HepG2 (cell line): ENCODE measurements at regions not wholly inside any gene's neighbourhood (a gene's known extent, or its start where the extent isn't known, plus 50 kb on each side); places are given as distances from the start of the nearest gene placed in this dataset.

ENCODE experiments used
- ATAC-seq: fragments of 200-7000 bp; cut with Tn5 transposase; 3 replicates; pipeline ENCODE4 v1.9.1; 2020; ENCODE audit warnings: mild to moderate bottlenecking, moderate library complexity
- BruUV-seq: library from RNA; stranded (reverse); fragments of 400-500 nt; replicated peaks from 2 replicates; lab custom pipeline; 2021; lab: Mats Ljungman, UMichigan
- CTCF ChIA-PET: fragments of 300-600 bp; formaldehyde crosslinking; extraction: SDS; loops from one replicate; lab custom pipeline; 2021; ENCODE audit warnings: low total read pairs, inconsistent platforms, low intra/inter-chr PET ratio; lab: Yijun Ruan, JAX
- POLR2A ChIA-PET: fragments of 350-600 bp; sonication (Branson Sonifier 250); formaldehyde crosslinking; loops from one replicate; lab custom pipeline; 2020; ENCODE audit warnings: antibody characterized with exemption, inconsistent platforms; lab: Yijun Ruan, JAX
- DNase-seq: peaks from one replicate; pipeline ENCODE4 v3.0.0-alpha.2; 2015; ENCODE audit warnings: low spot score
- FAIRE-seq: peaks from 3 replicates; lab custom pipeline; 2011; peaks lifted over from hg19 to GRCh38; lab: Jason Lieb, UNC
- H2AFZ ChIP-seq: one replicate; pipeline ENCODE4 v1.6.1; 2011; ENCODE audit warnings: low read length, inconsistent platforms
- H3K27ac ChIP-seq: fragments of 300-600 bp; 3 replicates; pipeline ENCODE4 v1.8.0; 2011; ENCODE audit warnings: mixed run types, mild to moderate bottlenecking, mixed read lengths, low read length, inconsistent platforms; ENCODE audit not compliant: insufficient read depth; ENCODE audit errors: extremely low read length
- H3K27me3 ChIP-seq, 2 experiments: fragments of 200-600 bp in 1 of 2; 2 replicates in 1 of 2; 3 replicates in 1 of 2; pipeline versions ENCODE4 v1.6.0 to v1.8.0; 2011; ENCODE audit warnings: low read length in 2 of 2, mild to moderate bottlenecking in 2 of 2, moderate library complexity in 2 of 2, inconsistent platforms in 1 of 2; ENCODE audit not compliant: insufficient read depth in 2 of 2, control insufficient read depth in 1 of 2
- H3K36me3 ChIP-seq, 2 experiments: fragments of 200-600 bp in 1 of 2; replicated peaks in 1 of 2; 2 replicates in 1 of 2; 3 replicates in 1 of 2; pipeline versions ENCODE4 v1.5.1 to v1.8.0; 2011; ENCODE audit warnings: low read length in 2 of 2, inconsistent platforms in 1 of 2; ENCODE audit not compliant: insufficient read depth in 2 of 2, control insufficient read depth in 1 of 2
- H3K4me1 ChIP-seq: 2 replicates; pipeline ENCODE4 v1.5.1; 2012; ENCODE audit warnings: low read length, inconsistent platforms; ENCODE audit not compliant: insufficient read depth
- H3K4me2 ChIP-seq: 2 replicates; pipeline ENCODE4 v1.6.0; 2011; ENCODE audit warnings: low read depth, low read length, inconsistent platforms
- H3K4me3 ChIP-seq, 3 experiments: fragments of 200-600 bp in 1 of 3; sonication (generic), shearing (Covaris generic) in 1 of 3; replicated peaks in 1 of 3; 2 replicates each; pipeline ENCODE4 v1.5.1; 2011 to 2016; ENCODE audit warnings: low read length in 3 of 3, inconsistent platforms in 2 of 3, low read depth in 2 of 3, mild to moderate bottlenecking in 2 of 3, control low read depth in 1 of 3, mixed read lengths in 1 of 3; ENCODE audit not compliant: insufficient read depth in 1 of 3
- H3K79me2 ChIP-seq: one replicate; pipeline ENCODE4 v1.6.1; 2011; ENCODE audit warnings: low read length, inconsistent platforms; ENCODE audit not compliant: insufficient read depth
- H3K9ac ChIP-seq: 2 replicates; pipeline ENCODE4 v1.6.0; 2011; ENCODE audit warnings: mild to moderate bottlenecking, low read depth, low read length, inconsistent platforms; ENCODE audit not compliant: insufficient read depth
- H3K9me3 ChIP-seq: 2 replicates; pipeline ENCODE4 v1.5.1; 2012; ENCODE audit warnings: mild to moderate bottlenecking, low read length
- H4K20me1 ChIP-seq: 2 replicates; pipeline ENCODE4 v1.6.0; 2011; ENCODE audit warnings: inconsistent platforms, mild to moderate bottlenecking, low read length, moderate library complexity; ENCODE audit not compliant: insufficient read depth
- AHR ChIP-seq: IDR thresholded peaks from 2 replicates; pipeline ENCODE4 v1.6.1; 2018; ENCODE audit warnings: missing genetic modification reagents, missing compliant biosample characterization
- CBX1 ChIP-seq: IDR thresholded peaks from one replicate; pipeline ENCODE4 v1.6.1; 2016; ENCODE audit warnings: antibody characterized with exemption, low read depth
- DPF2 ChIP-seq: sonication (generic); formaldehyde crosslinking; IDR thresholded peaks from 2 replicates; pipeline ENCODE4 v1.4.0; 2020; ENCODE audit warnings: mild to moderate bottlenecking, low read depth, missing genetic modification reagents, borderline replicate concordance
- HNRNPLL ChIP-seq: fragments of 200-400 bp; formaldehyde crosslinking; IDR thresholded peaks from 2 replicates; pipeline ENCODE4 v1.6.1; 2017; ENCODE audit warnings: mild to moderate bottlenecking, low read depth, low read length; ENCODE audit not compliant: poor library complexity, severe bottlenecking
- MAFG ChIP-seq: sonication (generic); formaldehyde crosslinking; IDR thresholded peaks from 2 replicates; pipeline ENCODE4 v1.5.1; 2020; ENCODE audit warnings: mild to moderate bottlenecking, missing genetic modification reagents
- MAFK ChIP-seq, 2 experiments: IDR thresholded peaks in 1 of 2; conservative IDR thresholded peaks in 1 of 2; 2 replicates each; pipeline ENCODE4 v1.6.1; 2011; ENCODE audit warnings: improper control_type of control experiment in 2 of 2, low read length in 2 of 2
- MBD4 ChIP-seq: IDR thresholded peaks from 2 replicates; pipeline ENCODE4 v1.6.1; 2012; ENCODE audit warnings: low read length, inconsistent platforms, borderline replicate concordance
- NCOA5 ChIP-seq: sonication (generic); formaldehyde crosslinking; IDR thresholded peaks from 2 replicates; pipeline ENCODE4 v1.4.0; 2020; ENCODE audit warnings: missing genetic modification reagents
- NFYC ChIP-seq: IDR thresholded peaks from 2 replicates; pipeline ENCODE4 v1.6.1; 2016; ENCODE audit warnings: missing genetic modification reagents, missing compliant biosample characterization
- SP4 ChIP-seq: sonication (generic); formaldehyde crosslinking; IDR thresholded peaks from 2 replicates; pipeline ENCODE4 v1.8.1; 2023; ENCODE audit warnings: mild to moderate bottlenecking, missing genetic modification reagents
- U2AF1 ChIP-seq: fragments of 200-400 bp; formaldehyde crosslinking; optimal IDR thresholded peaks from 2 replicates; pipeline ENCODE3; 2017; ENCODE audit warnings: mild to moderate bottlenecking, low read depth, low read length
- ZBTB25 ChIP-seq: IDR thresholded peaks from 2 replicates; pipeline ENCODE4 v1.6.1; 2018; ENCODE audit warnings: missing genetic modification reagents
- ZNF44 ChIP-seq: sonication (generic); formaldehyde crosslinking; IDR thresholded peaks from 2 replicates; pipeline ENCODE4 v1.5.1; 2020; ENCODE audit warnings: mild to moderate bottlenecking, missing genetic modification reagents
- ZNF530 ChIP-seq: sonication (generic); formaldehyde crosslinking; IDR thresholded peaks from 2 replicates; pipeline ENCODE4 v1.5.0; 2020; ENCODE audit warnings: low read depth, mild to moderate bottlenecking, missing genetic modification reagents
- WGBS: methylation state at CpG from one replicate; pipeline ENCODE4 v1.1.6; 2017; ENCODE audit warnings: low lambda C conversion rate; 5-methylcytosine and 5-hydroxymethylcytosine counted together
- in situ Hi-C: cut with HindIII; loops from 2 replicates; pipeline ENCODE4 v1.10.0; 2017; ENCODE audit warnings: low pct_unique_long_range_greater_than_20kb; ENCODE audit not compliant: extremely low pct_ligation_motif_present
- intact Hi-C: fragments of 100-400 bp; cut with micrococcal nuclease; formaldehyde crosslinking; loops from one replicate; pipeline ENCODE4 v1.10.0; 2022; ENCODE audit not compliant: unreplicated experiment
- TF ChIP-seq, protein P1 (sequence below): sonication (generic); formaldehyde crosslinking; IDR thresholded peaks from 2 replicates; pipeline ENCODE4 v1.4.0; 2020; ENCODE audit warnings: missing genetic modification reagents; ENCODE audit errors: not compliant biosample characterization
- TF ChIP-seq, protein P2 (sequence below): sonication (generic); formaldehyde crosslinking; conservative IDR thresholded peaks from 2 replicates; pipeline ENCODE4 v1.5.0; 2020; ENCODE audit warnings: missing genetic modification reagents

DNA sequence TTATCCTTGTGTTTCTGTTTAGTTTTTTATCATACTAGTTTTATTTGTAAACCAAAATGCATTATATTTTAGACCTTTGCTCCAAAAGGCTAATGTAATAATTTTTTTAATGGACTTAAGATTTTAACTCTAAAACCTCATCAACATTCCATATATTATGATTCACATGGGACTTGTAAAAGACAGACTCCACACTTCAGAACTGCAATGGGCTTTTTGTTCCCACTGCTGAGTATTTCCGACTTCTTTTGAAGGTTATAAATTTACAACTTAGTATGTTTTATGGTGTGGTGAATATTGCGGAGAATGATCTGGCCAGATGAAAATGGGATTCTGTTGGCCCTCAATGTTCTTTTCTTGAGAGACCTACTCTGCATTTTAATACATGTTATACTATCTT lies 678.5 kb downstream of the USP25 start:
- Histone ChIP-seq H3K9me3 (no peaks in the 10 kb centered on the region), H3K4me3 (no peak overlapping the region)

More for the DNA sequence above, 678.5 kb downstream of the USP25 start:
- Histone ChIP-seq H3K27ac (no peak overlapping the region), H3K9ac (no peak overlapping the region), H2AFZ (no peak overlapping the region), H3K36me3 (no peaks in the 10 kb centered on the region), H3K4me2 (no peak overlapping the region), H3K4me1 (no peaks in the 10 kb centered on the region), H4K20me1 (no peaks in the 10 kb centered on the region), H3K27me3 (no peaks in the 10 kb centered on the region), H3K79me2 (no peaks in the 10 kb centered on the region)
- in situ Hi-C loops (no loop called here), intact Hi-C loops (no loop called here)
- FAIRE-seq: no peak
- no peak for DNase-seq
- WGBS: 85% methylated on average over 2 of the region's 2 CpGs
- POLR2A ChIA-PET: no interaction called here
- CTCF ChIA-PET: no interaction called here
- TF ChIP-seq MAFG (CRISPR knock-in tag) (no peak), SP4 (CRISPR knock-in tag) (no peak), NFYC (CRISPR knock-in tag) (no peak), HNRNPLL (no peak), NCOA5 (CRISPR knock-in tag) (no peak), AHR (CRISPR knock-in tag) (no peak), ZNF44 (CRISPR knock-in tag) (no peak), CBX1 (no peak), U2AF1 (no peak), MBD4 (no peak), DPF2 (CRISPR knock-in tag) (no peak), ZNF530 (CRISPR knock-in tag) (no peak), ZBTB25 (CRISPR knock-in tag) (no peak), MAFK (conservative IDR thresholded peaks at IDR 0.05 in 1 of 2, IDR thresholded peaks at IDR 0.05 in 1 of 2; ENCODE audit: low read length in 2 of 2) (no peak)
- TF ChIP-seq, protein P1, sequence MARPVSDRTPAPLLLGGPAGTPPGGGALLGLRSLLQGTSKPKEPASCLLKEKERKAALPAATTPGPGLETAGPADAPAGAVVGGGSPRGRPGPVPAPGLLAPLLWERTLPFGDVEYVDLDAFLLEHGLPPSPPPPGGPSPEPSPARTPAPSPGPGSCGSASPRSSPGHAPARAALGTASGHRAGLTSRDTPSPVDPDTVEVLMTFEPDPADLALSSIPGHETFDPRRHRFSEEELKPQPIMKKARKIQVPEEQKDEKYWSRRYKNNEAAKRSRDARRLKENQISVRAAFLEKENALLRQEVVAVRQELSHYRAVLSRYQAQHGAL (CRISPR knock-in tag): no peak
- TF ChIP-seq, protein P2, sequence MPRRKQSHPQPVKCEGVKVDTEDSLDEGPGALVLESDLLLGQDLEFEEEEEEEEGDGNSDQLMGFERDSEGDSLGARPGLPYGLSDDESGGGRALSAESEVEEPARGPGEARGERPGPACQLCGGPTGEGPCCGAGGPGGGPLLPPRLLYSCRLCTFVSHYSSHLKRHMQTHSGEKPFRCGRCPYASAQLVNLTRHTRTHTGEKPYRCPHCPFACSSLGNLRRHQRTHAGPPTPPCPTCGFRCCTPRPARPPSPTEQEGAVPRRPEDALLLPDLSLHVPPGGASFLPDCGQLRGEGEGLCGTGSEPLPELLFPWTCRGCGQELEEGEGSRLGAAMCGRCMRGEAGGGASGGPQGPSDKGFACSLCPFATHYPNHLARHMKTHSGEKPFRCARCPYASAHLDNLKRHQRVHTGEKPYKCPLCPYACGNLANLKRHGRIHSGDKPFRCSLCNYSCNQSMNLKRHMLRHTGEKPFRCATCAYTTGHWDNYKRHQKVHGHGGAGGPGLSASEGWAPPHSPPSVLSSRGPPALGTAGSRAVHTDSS (CRISPR knock-in tag): no peak
- BruUV-seq: no TSS peak
- no peak for ATAC-seq
